SK-N-SH (cell line): ENCODE measurements at regions not wholly inside any gene's neighbourhood (a gene's known extent, or its start where the extent isn't known, plus 50 kb on each side); places are given as distances from the start of the nearest gene placed in this dataset.

ENCODE experiments used
- CTCF ChIA-PET: fragments of 300-600, 350-600 bp; formaldehyde crosslinking; extraction: SDS; loops from one replicate; lab custom pipeline; 2021; lab: Yijun Ruan, JAX
- POLR2A ChIA-PET: fragments of 350-600 bp; sonication (Branson Sonifier 250); formaldehyde crosslinking; extraction: SDS; loops from one replicate; lab custom pipeline; 2020; ENCODE audit warnings: antibody characterized with exemption, inconsistent platforms; lab: Yijun Ruan, JAX
- DNase-seq: peaks from one replicate; pipeline ENCODE4 v3.0.0; 2012
- H2AFZ ChIP-seq: fragments of 200-600 bp; sonication (generic); 2 replicates; pipeline ENCODE4 v1.8.1; 2016; ENCODE audit warnings: antibody characterized with exemption, mild to moderate bottlenecking, low read depth
- H3F3A ChIP-seq: fragments of 200-600 bp; sonication (generic); replicated peaks from 2 replicates; pipeline ENCODE3; 2016; ENCODE audit warnings: antibody characterized with exemption, mild to moderate bottlenecking; ENCODE audit not compliant: insufficient read depth
- H3K27ac ChIP-seq, 2 experiments: fragments of 200-500 bp in 1 of 2; fragments of 200-600 bp in 1 of 2; sonication (Bioruptor generic) in 1 of 2; sonication (generic), shearing (Covaris generic) in 1 of 2; 2 replicates each; pipeline versions ENCODE4 v1.5.1 to v1.6.1; 2014 to 2016; ENCODE audit warnings: low read depth in 2 of 2, inconsistent platforms in 1 of 2, low read length in 1 of 2, mild to moderate bottlenecking in 1 of 2, mixed read lengths in 1 of 2
- H3K27me3 ChIP-seq: fragments of 200-600 bp; sonication (generic), shearing (Covaris generic); 2 replicates; pipeline ENCODE4 v1.6.1; 2016; ENCODE audit warnings: mixed run types; ENCODE audit not compliant: insufficient read depth
- H3K36me3 ChIP-seq, 2 experiments: fragments of 200-500 bp in 1 of 2; fragments of 200-600 bp in 1 of 2; sonication (Bioruptor generic) in 1 of 2; sonication (generic) in 1 of 2; replicated peaks in 1 of 2; 2 replicates each; pipeline versions ENCODE3 to v1.5.1; 2014 to 2016; ENCODE audit warnings: low read length in 1 of 2, mild to moderate bottlenecking in 1 of 2; ENCODE audit not compliant: insufficient read depth in 2 of 2, control insufficient read depth in 1 of 2
- H3K4me1 ChIP-seq, 2 experiments: fragments of 200-500 bp in 1 of 2; fragments of 200-600 bp in 1 of 2; sonication (Bioruptor generic) in 1 of 2; sonication (generic), shearing (Covaris generic) in 1 of 2; 2 replicates each; pipeline versions ENCODE4 v1.5.1 to v1.6.1; 2014 to 2016; ENCODE audit warnings: low read depth in 1 of 2, low read length in 1 of 2, mixed run types in 1 of 2; ENCODE audit not compliant: insufficient read depth in 2 of 2, control insufficient read depth in 1 of 2
- H3K4me2 ChIP-seq: fragments of 200-600 bp; sonication (generic), shearing (Covaris generic); 2 replicates; pipeline ENCODE4 v1.6.1; 2017; ENCODE audit warnings: mixed run types
- H3K4me3 ChIP-seq, 2 experiments: fragments of 200-500 bp in 1 of 2; fragments of 200-600 bp in 1 of 2; sonication (Bioruptor generic) in 1 of 2; sonication (generic), shearing (Covaris generic) in 1 of 2; 2 replicates each; pipeline versions ENCODE4 v1.5.1 to v1.8.1; 2014 to 2016; ENCODE audit warnings: low read depth in 2 of 2, inconsistent platforms in 1 of 2, low read length in 1 of 2, mild to moderate bottlenecking in 1 of 2, mixed read lengths in 1 of 2, moderate library complexity in 1 of 2
- H3K79me2 ChIP-seq: fragments of 200-600 bp; sonication (generic); 2 replicates; pipeline ENCODE4 v1.8.1; 2017; ENCODE audit warnings: mild to moderate bottlenecking; ENCODE audit not compliant: insufficient read depth
- H3K9ac ChIP-seq: fragments of 200-600 bp; sonication (generic); 2 replicates; pipeline ENCODE4 v1.6.1; 2017; ENCODE audit warnings: mixed run types
- H3K9me2 ChIP-seq: fragments of 200-600 bp; sonication (generic); 2 replicates; pipeline ENCODE4 v1.6.1; 2017; ENCODE audit warnings: mixed run types
- H3K9me3 ChIP-seq: fragments of 200-600 bp; sonication (generic); 2 replicates; pipeline ENCODE4 v1.6.1; 2017; ENCODE audit warnings: mixed run types, mild to moderate bottlenecking, moderate library complexity
- H4K20me1 ChIP-seq: fragments of 200-600 bp; sonication (generic); 2 replicates; pipeline ENCODE4 v1.6.1; 2017; ENCODE audit warnings: mild to moderate bottlenecking, mixed run types; ENCODE audit not compliant: insufficient read depth
- CHD2 ChIP-seq: fragments of 150-350 bp; IDR thresholded peaks from 2 replicates; pipeline ENCODE4 v1.6.1; 2018; ENCODE audit warnings: low read length; ENCODE audit not compliant: partially characterized antibody
- EZH2phosphoT487 ChIP-seq: fragments of 200-600 bp; sonication (generic); IDR thresholded peaks from 2 replicates; pipeline ENCODE4 v1.6.1; 2017; ENCODE audit warnings: low read depth, mixed run types, mild to moderate bottlenecking, antibody characterized with exemption, moderate library complexity, borderline replicate concordance
- FOSL2 ChIP-seq: IDR thresholded peaks from 2 replicates; pipeline ENCODE4 v1.4.0; 2012; ENCODE audit warnings: low read depth, mild to moderate bottlenecking, moderate library complexity, borderline replicate concordance
- FOXJ3 ChIP-seq: sonication (generic); formaldehyde crosslinking; IDR thresholded peaks from 2 replicates; pipeline ENCODE4 v1.5.1; 2020; ENCODE audit warnings: mild to moderate bottlenecking, missing genetic modification reagents
- FOXM1 ChIP-seq: IDR thresholded peaks from 2 replicates; pipeline ENCODE4 v1.4.0; 2012; ENCODE audit warnings: low read depth, mild to moderate bottlenecking
- GABPA ChIP-seq: IDR thresholded peaks from 2 replicates; pipeline ENCODE4 v1.4.0; 2012; ENCODE audit warnings: low read depth, mild to moderate bottlenecking
- GATA2 ChIP-seq: sonication (generic); formaldehyde crosslinking; IDR thresholded peaks from 2 replicates; pipeline ENCODE4 v1.5.0; 2020; ENCODE audit warnings: mild to moderate bottlenecking, missing genetic modification reagents
- NFIC ChIP-seq: IDR thresholded peaks from 2 replicates; pipeline ENCODE4 v1.4.0; 2012; ENCODE audit warnings: borderline replicate concordance
- RCOR1 ChIP-seq: fragments of 150-350 bp; IDR thresholded peaks from 2 replicates; pipeline ENCODE4 v1.6.1; 2017; ENCODE audit warnings: antibody characterized with exemption, low read length
- RFX5 ChIP-seq: IDR thresholded peaks from 2 replicates; pipeline ENCODE4 v1.6.1; 2012; ENCODE audit warnings: mild to moderate bottlenecking, improper control_type of control experiment, low read length
- SMC3 ChIP-seq: IDR thresholded peaks from 2 replicates; pipeline ENCODE4 v1.6.1; 2012; ENCODE audit warnings: low read depth, low read length, improper control_type of control experiment
- TCF12 ChIP-seq: IDR thresholded peaks from 2 replicates; pipeline ENCODE4 v1.4.0; 2012
- TEAD4 ChIP-seq: IDR thresholded peaks from 2 replicates; pipeline ENCODE4 v1.4.0; 2012; ENCODE audit warnings: mild to moderate bottlenecking, borderline replicate concordance; ENCODE audit not compliant: insufficient read depth
- WGBS: methylation state at CpG from one replicate; pipeline ENCODE4 v1.1.6; 2017; ENCODE audit warnings: low lambda C conversion rate; 5-methylcytosine and 5-hydroxymethylcytosine counted together
- TF ChIP-seq, protein P1 (sequence below): fragments of 150-350 bp; IDR thresholded peaks from 2 replicates; pipeline ENCODE4 v1.6.1; 2016; ENCODE audit warnings: mild to moderate bottlenecking, low read depth, low read length
- TF ChIP-seq, protein P2 (sequence below): IDR thresholded peaks from 2 replicates; pipeline ENCODE4 v1.6.1; 2012; ENCODE audit warnings: mild to moderate bottlenecking, low read depth, low read length, moderate library complexity
- TF ChIP-seq, protein P3 (sequence below): IDR thresholded peaks from 2 replicates; pipeline ENCODE4 v1.4.0; 2012; ENCODE audit warnings: low read depth
- TF ChIP-seq, protein P4 (sequence below): IDR thresholded peaks from 2 replicates; pipeline ENCODE4 v1.4.0; 2012; ENCODE audit warnings: low read depth, borderline replicate concordance

DNA sequence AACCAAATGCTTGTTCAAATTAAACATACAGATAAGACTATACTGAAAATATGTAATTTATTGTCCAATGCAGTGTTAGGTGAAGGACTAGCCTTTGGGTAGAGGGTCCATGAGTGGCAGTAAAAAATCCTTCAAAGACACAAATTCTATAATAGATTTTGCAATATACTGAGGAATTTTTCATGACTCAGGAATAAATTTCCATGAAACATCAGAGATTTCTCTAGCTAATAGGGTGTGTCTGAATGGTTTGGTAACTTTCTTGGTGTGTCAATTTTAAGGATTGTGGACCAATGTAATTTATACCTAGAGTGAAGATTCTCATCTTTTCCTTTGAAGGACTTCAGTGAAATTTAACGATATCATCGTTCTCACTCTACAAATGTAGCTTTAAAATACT is 546.7 kb downstream of the SLITRK5 start:
- H4K20me1 ChIP-seq: no peaks in the 10 kb centered on the region
- H3K9ac ChIP-seq: no peak overlapping the region
- H3K27me3 ChIP-seq: no peaks in the 10 kb centered on the region
- no peak for TF ChIP-seq GABPA
- no peak for TF ChIP-seq EZH2phosphoT487
- TF ChIP-seq, protein P1, sequence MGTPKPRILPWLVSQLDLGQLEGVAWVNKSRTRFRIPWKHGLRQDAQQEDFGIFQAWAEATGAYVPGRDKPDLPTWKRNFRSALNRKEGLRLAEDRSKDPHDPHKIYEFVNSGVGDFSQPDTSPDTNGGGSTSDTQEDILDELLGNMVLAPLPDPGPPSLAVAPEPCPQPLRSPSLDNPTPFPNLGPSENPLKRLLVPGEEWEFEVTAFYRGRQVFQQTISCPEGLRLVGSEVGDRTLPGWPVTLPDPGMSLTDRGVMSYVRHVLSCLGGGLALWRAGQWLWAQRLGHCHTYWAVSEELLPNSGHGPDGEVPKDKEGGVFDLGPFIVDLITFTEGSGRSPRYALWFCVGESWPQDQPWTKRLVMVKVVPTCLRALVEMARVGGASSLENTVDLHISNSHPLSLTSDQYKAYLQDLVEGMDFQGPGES: no peak
- TF ChIP-seq RCOR1: no peak
- TF ChIP-seq, protein P2, sequence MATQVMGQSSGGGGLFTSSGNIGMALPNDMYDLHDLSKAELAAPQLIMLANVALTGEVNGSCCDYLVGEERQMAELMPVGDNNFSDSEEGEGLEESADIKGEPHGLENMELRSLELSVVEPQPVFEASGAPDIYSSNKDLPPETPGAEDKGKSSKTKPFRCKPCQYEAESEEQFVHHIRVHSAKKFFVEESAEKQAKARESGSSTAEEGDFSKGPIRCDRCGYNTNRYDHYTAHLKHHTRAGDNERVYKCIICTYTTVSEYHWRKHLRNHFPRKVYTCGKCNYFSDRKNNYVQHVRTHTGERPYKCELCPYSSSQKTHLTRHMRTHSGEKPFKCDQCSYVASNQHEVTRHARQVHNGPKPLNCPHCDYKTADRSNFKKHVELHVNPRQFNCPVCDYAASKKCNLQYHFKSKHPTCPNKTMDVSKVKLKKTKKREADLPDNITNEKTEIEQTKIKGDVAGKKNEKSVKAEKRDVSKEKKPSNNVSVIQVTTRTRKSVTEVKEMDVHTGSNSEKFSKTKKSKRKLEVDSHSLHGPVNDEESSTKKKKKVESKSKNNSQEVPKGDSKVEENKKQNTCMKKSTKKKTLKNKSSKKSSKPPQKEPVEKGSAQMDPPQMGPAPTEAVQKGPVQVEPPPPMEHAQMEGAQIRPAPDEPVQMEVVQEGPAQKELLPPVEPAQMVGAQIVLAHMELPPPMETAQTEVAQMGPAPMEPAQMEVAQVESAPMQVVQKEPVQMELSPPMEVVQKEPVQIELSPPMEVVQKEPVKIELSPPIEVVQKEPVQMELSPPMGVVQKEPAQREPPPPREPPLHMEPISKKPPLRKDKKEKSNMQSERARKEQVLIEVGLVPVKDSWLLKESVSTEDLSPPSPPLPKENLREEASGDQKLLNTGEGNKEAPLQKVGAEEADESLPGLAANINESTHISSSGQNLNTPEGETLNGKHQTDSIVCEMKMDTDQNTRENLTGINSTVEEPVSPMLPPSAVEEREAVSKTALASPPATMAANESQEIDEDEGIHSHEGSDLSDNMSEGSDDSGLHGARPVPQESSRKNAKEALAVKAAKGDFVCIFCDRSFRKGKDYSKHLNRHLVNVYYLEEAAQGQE: no peak
- TF ChIP-seq CHD2: no peak
- TF ChIP-seq NFIC: no peak
- no peak for TF ChIP-seq FOSL2
- TF ChIP-seq, protein P3, sequence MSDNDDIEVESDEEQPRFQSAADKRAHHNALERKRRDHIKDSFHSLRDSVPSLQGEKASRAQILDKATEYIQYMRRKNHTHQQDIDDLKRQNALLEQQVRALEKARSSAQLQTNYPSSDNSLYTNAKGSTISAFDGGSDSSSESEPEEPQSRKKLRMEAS: no peak
- TF ChIP-seq TEAD4: no peak
- TF ChIP-seq RFX5: no peak
- no peak for TF ChIP-seq FOXM1
- no peak for TF ChIP-seq FOXJ3 (CRISPR knock-in tag)
- TF ChIP-seq TCF12: no peak
- TF ChIP-seq, all 33 proteins: peak for 0
- ChIA-PET CTCF (interaction anchor here (1.1 kb wide), 1 partner anchor 9 kb away, joined by 3 read pairs; no protein-coding TSS in a partner anchor), POLR2A (no interaction called here)
- 53% methylated on average over 2 of the region's 2 CpGs for WGBS
- no peaks in the 10 kb centered on the region; the same call in 1 of the 2 replicates for H3K9me2 ChIP-seq
- H3K27ac ChIP-seq: no peak overlapping the region
- H3K9me3 ChIP-seq: no peaks in the 10 kb centered on the region
- no peak overlapping the region for H3K4me3 ChIP-seq
- H3K4me2 ChIP-seq: no peak overlapping the region
- H3K36me3 ChIP-seq: no peaks in the 10 kb centered on the region
- no peaks in the 10 kb centered on the region for H3K79me2 ChIP-seq
- H2AFZ ChIP-seq: no peak overlapping the region
- H3F3A ChIP-seq: no peaks in the 10 kb centered on the region
- no peak for DNase-seq
- H3K4me1 ChIP-seq: no peaks in the 10 kb centered on the region

DNA sequence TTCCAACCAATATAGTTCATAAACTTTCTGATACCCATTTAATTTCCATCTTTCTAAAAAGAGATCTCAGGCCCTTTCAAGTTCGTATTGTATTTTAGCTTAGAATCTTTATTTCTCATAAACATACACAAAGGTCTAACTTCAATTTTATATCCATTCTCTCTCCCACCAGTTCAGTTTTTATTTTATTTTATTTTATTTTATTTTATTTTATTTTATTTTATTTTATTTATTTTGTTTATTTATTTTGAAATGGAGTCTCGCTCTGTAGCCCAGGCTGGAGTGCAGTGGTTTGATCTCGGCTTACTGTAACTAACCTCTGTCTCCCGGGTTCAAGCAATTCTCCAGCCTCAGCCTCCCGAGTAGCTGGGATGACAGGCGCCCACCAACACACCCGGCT is 552.8 kb downstream of the SLITRK5 start:
- no peaks in the 10 kb centered on the region for H3F3A ChIP-seq
- ChIA-PET POLR2A (no interaction called here), CTCF (no interaction called here)
- H3K36me3 ChIP-seq: no peaks in the 10 kb centered on the region
- H3K9me2 ChIP-seq: no peaks in the 10 kb centered on the region
- no peaks in the 10 kb centered on the region for H3K79me2 ChIP-seq
- no peaks in the 10 kb centered on the region for H3K4me1 ChIP-seq
- H3K27me3 ChIP-seq: no peaks in the 10 kb centered on the region
- no peaks in the 10 kb centered on the region for H3K9me3 ChIP-seq
- no peak for DNase-seq
- H3K4me2 ChIP-seq: no peak overlapping the region
- no peak overlapping the region for H3K9ac ChIP-seq
- H4K20me1 ChIP-seq: no peaks in the 10 kb centered on the region
- no peak overlapping the region for H3K27ac ChIP-seq
- no peak overlapping the region for H2AFZ ChIP-seq
- 76% methylated on average over 7 of the region's 7 CpGs for WGBS
- no peak overlapping the region for H3K4me3 ChIP-seq
- TF ChIP-seq SMC3: no peak
- TF ChIP-seq, protein P3: no peak
- TF ChIP-seq TCF12: no peak
- no peak for TF ChIP-seq GATA2 (CRISPR knock-in tag)
- TF ChIP-seq, protein P4, sequence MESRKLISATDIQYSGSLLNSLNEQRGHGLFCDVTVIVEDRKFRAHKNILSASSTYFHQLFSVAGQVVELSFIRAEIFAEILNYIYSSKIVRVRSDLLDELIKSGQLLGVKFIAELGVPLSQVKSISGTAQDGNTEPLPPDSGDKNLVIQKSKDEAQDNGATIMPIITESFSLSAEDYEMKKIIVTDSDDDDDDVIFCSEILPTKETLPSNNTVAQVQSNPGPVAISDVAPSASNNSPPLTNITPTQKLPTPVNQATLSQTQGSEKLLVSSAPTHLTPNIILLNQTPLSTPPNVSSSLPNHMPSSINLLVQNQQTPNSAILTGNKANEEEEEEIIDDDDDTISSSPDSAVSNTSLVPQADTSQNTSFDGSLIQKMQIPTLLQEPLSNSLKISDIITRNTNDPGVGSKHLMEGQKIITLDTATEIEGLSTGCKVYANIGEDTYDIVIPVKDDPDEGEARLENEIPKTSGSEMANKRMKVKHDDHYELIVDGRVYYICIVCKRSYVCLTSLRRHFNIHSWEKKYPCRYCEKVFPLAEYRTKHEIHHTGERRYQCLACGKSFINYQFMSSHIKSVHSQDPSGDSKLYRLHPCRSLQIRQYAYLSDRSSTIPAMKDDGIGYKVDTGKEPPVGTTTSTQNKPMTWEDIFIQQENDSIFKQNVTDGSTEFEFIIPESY: no peak
- TF ChIP-seq GABPA: no peak
- TF ChIP-seq, protein P2: no peak
